Heart right ventricle (tissue), 16 donors: ENCODE measurements at regions not wholly inside any gene's neighbourhood (a gene's known extent, or its start where the extent isn't known, plus 50 kb on each side); places are given as distances from the start of the nearest gene placed in this dataset.

ENCODE experiments used
- ATAC-seq, 8 donors: fragments of 200-7000 bp; cut with Tn5 transposase; one replicate each; pipeline ENCODE4 v1.9.1; 2020; ENCODE audit warnings: mild to moderate bottlenecking in 8 of 8, moderate library complexity in 8 of 8, moderate number of reproducible peaks in 1 of 8
- DNase-seq, 2 donors: peaks; one replicate each; pipeline ENCODE4 v3.0.0-alpha.2; 2020
- H3K27ac ChIP-seq, 10 donors: fragments of 200-600 bp; sonication (generic) in 2 of 10; one replicate each; pipeline versions ENCODE4 v1.5.0 to v1.8.0; 2020 to 2022; ENCODE audit warnings: mild to moderate bottlenecking in 3 of 10
- H3K27me3 ChIP-seq, 7 donors: fragments of 200-600 bp; one replicate each; pipeline ENCODE4 v1.8.0; 2021 to 2022; ENCODE audit warnings: mild to moderate bottlenecking in 2 of 7
- H3K36me3 ChIP-seq, 9 donors: fragments of 200-600 bp; sonication (generic) in 1 of 9; one replicate each; pipeline versions ENCODE4 v1.5.0 to v1.8.0; 2020 to 2022; ENCODE audit warnings: mild to moderate bottlenecking in 2 of 9
- H3K4me1 ChIP-seq, 9 donors: fragments of 200-600 bp; sonication (generic) in 1 of 9; one replicate each; pipeline versions ENCODE4 v1.5.0 to v1.8.0; 2020 to 2022; ENCODE audit warnings: mild to moderate bottlenecking in 4 of 9
- H3K4me3 ChIP-seq, 10 donors: fragments of 200-600 bp; sonication (generic) in 2 of 10; one replicate each; pipeline versions ENCODE4 v1.5.0 to v1.8.0; 2020 to 2022; ENCODE audit warnings: mild to moderate bottlenecking in 7 of 10, moderate library complexity in 2 of 10
- H3K9me3 ChIP-seq, 11 donors: fragments of 200-600 bp in 10 of 11; sonication (generic) in 2 of 11; one replicate each; pipeline versions ENCODE4 v1.5.0 to v1.8.0; 2013 to 2022; ENCODE audit warnings: mild to moderate bottlenecking in 2 of 11, control low read depth in 1 of 11, moderate library complexity in 1 of 11
- CTCF ChIP-seq, 9 donors: fragments of 200-600 bp; sonication (generic) in 2 of 9; IDR thresholded peaks; one replicate each; pipeline versions ENCODE4 v1.5.0 to v1.8.0; 2021 to 2022; ENCODE audit warnings: antibody characterized with exemption in 9 of 9, mild to moderate bottlenecking in 5 of 9, moderate library complexity in 1 of 9
- WGBS, 2 donors: extraction: QIAGEN DNeasy Blood & Tissue Kit; methylation state at CpG; one replicate each; pipeline ENCODE4 v1.1.7; 2013; ENCODE audit warnings: inconsistent platforms in 1 of 2; 5-methylcytosine and 5-hydroxymethylcytosine counted together
- intact Hi-C, 10 donors: fragments of 100-400 bp; cut with DNase I; formaldehyde crosslinking; loops; one replicate each; pipeline versions ENCODE4 v1.11.1 to v1.14.2; 2022
- donor health status: Arrhythmogenic right ventricular cardiomyopathy.
- donor health status: ischemic (EF 13 %, LVEDD 7.1; RV severe dilation, severe dysfunction).
- donor health status: healthy with polysubstance abuse.
- donor health status: DM: no; HTN: yes; CAD: no.
- donor health status: DM: no; HTN: no; CAD: no.
- donor health status: ischemic (EF 25% LVEDD 6.9; RV normal size, moderate dysfunction).
- donor health status: ischemic (EF 25% LVEDD 5.7; RV mildly dilated, moderate dysfunction).
- donor health status: healthy.
- donor health status: DM: yes; HTN: yes; CAD: no.
- donor health status: Ischemic cardiomyopathy.
- donor health status: ischemic (EF 35%, LVEDD 5.7; RV mildly dilated, moderate dysfunction).
- donor health status: nonischemic (EF 11% LVEDD 7.7; RV severe dilation, severe dysfunction).
- donor health status: DM: yes; HTN: yes; CAD: no.
- donor health status: PGD.
- donor health status: ischemic (EF 29% LVEDD 5.4; RV normal size, mild dysfunction).
- donor health status: nonischemic (EF 23%, LVEDD 6.1; RV moderate dilation, normal function).

- intact Hi-C loops = loop anchor here in 4 of 10 donors (10.0 kb wide), 4 partner anchors 1083 to 1713 kb away; no protein-coding TSS in a partner anchor
- no peaks in the 10 kb centered on the region for H3K9me3 ChIP-seq
Observed at GRCh38 chr9:14437354-14438231, 123.7 kb upstream of the NFIB start.

GRCh38 chr9:14435871-14436270 lies 121.9 kb upstream of the NFIB start:
- TF ChIP-seq CTCF (IDR thresholded peaks at IDR 0.05) = no peak
- peak overlapping the region in 9 of 10 donors; percentile 0 to 88 (median 70) for H3K27ac ChIP-seq
- intact Hi-C loops = loop anchor here in 5 of 10 donors (2.0 to 10.0 kb wide), 5 partner anchors 1009 to 1711 kb away; no protein-coding TSS in a partner anchor
- H3K9me3 ChIP-seq = peaks cover 0 to 4% (median 0%) of the 10 kb centered on the region in 11 donors
- WGBS, 2 donors = 58 to 73% methylated on average over 2 of the region's 2 CpGs
- DNase-seq = no peak
- ATAC-seq = peak in 5 of 8 donors; percentile 14 to 39 (median 25)
- no peaks in the 10 kb centered on the region for H3K36me3 ChIP-seq
- H3K27me3 ChIP-seq = no peaks in the 10 kb centered on the region
- H3K4me3 ChIP-seq = no peak overlapping the region
- peaks cover 3 to 58% (median 23%) of the 10 kb centered on the region in 9 donors for H3K4me1 ChIP-seq

More at GRCh38 chr9:14437354-14438231, 123.7 kb upstream of the NFIB start:
- DNase-seq (peak in 1 of 2 donors; percentile 23), ATAC-seq (no peak)
- H3K27me3 ChIP-seq = no peaks in the 10 kb centered on the region
- H3K4me3 ChIP-seq = no peak overlapping the region
- no peak for TF ChIP-seq CTCF (IDR thresholded peaks at IDR 0.05)
- peaks cover 3 to 55% (median 23%) of the 10 kb centered on the region in 9 donors for H3K4me1 ChIP-seq
- H3K36me3 ChIP-seq = no peaks in the 10 kb centered on the region
- H3K27ac ChIP-seq = peak overlapping the region in 7 of 10 donors; percentile 19 to 88 (median 52)
- WGBS, 2 donors = 29 to 42% methylated on average over 15 of the region's 15 CpGs

- H3K4me1 ChIP-seq = peaks cover 3 to 55% (median 23%) of the 10 kb centered on the region in 9 donors
- H3K9me3 ChIP-seq = peaks cover 0 to 4% (median 0%) of the 10 kb centered on the region in 11 donors
- 65 to 76% methylated on average over 2 of the region's 2 CpGs for WGBS, 2 donors
- TF ChIP-seq CTCF (IDR thresholded peaks at IDR 0.05) = no peak
- H3K36me3 ChIP-seq = no peaks in the 10 kb centered on the region
- no peaks in the 10 kb centered on the region for H3K27me3 ChIP-seq
- peak; percentile 27 to 86 (median 79) for ATAC-seq
- H3K27ac ChIP-seq = peak overlapping the region; percentile 31 to 88 (median 69)
- intact Hi-C loops = loop anchor here in 6 of 10 donors (2.0 to 10.0 kb wide), 8 partner anchors 108 to 1710 kb away; no protein-coding TSS in a partner anchor
- DNase-seq = no peak
- no peak overlapping the region for H3K4me3 ChIP-seq
Observed at GRCh38 chr9:14434971-14435718, 121.2 kb upstream of the NFIB start.

- intact Hi-C loops = loop anchor here in 6 of 10 donors (2.0 to 10.0 kb wide), 8 partner anchors 107 to 1709 kb away; no protein-coding TSS in a partner anchor
- no peaks in the 10 kb centered on the region for H3K27me3 ChIP-seq
- H3K4me1 ChIP-seq = peaks cover 5 to 55% (median 23%) of the 10 kb centered on the region in 9 donors
- H3K36me3 ChIP-seq = no peaks in the 10 kb centered on the region
- peak in 1 of 8 donors; percentile 1 for ATAC-seq
- no peak for DNase-seq
- H3K27ac ChIP-seq = peak overlapping the region in 9 of 10 donors; percentile 46 to 88 (median 70)
- peak in 2 of 9 donors; percentile 0 to 2 for TF ChIP-seq CTCF (IDR thresholded peaks at IDR 0.05)
- no peak overlapping the region for H3K4me3 ChIP-seq
- peaks cover 0 to 4% (median 0%) of the 10 kb centered on the region in 11 donors for H3K9me3 ChIP-seq
Observed at GRCh38 chr9:14434158-14434504, 120.2 kb upstream of the NFIB start.
